ENCODE measurements at regions not wholly inside any gene's neighbourhood (a gene's known extent, or its start where the extent isn't known, plus 50 kb on each side); places are given as distances from the start of the nearest gene placed in this dataset.

DNA sequence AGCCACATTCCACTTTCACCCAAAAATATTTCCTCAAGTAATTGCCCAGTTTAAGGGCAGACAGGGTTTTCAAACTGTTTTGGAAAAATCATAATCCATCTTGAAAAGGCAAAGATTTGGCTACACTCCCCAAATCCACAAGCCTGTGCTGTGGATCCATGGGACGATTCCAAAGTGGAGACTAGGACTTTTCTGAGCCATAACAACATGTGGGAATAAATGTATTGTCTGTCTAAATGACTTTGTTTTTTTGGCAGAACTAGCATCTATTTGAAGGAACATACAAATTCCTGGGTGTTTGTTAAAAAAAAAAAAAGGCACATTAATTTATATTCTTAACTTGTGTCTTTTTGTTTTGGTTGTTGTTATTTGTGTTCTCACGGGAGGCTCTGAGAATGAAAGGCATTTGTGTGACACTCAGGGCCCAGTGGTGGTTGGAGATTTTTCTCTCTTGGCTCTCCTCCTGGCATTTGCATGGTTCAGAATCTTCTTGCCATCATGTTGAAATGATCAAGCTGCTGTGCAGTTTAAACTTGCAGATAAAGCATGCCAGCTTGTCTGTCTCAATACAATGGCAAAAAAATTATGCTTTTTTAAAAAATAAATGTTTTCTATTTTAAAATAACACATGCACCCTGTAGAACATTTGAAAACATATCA is 277.4 kb downstream of the EN1 start:
- Histone ChIP-seq H3K36me3 (no peaks in the 10 kb centered on the region), H3K27ac (no peak overlapping the region), H3K9me3 (no peaks in the 10 kb centered on the region), H3K27me3 (no peaks in the 10 kb centered on the region), H3K4me1 (no peaks in the 10 kb centered on the region), H3K4me3 (replicated peaks in 1 of 3) (no peak overlapping the region)
- TF ChIP-seq POLR2A (IDR thresholded peaks at IDR 0.05): no peak
- TF ChIP-seq, protein P1, sequence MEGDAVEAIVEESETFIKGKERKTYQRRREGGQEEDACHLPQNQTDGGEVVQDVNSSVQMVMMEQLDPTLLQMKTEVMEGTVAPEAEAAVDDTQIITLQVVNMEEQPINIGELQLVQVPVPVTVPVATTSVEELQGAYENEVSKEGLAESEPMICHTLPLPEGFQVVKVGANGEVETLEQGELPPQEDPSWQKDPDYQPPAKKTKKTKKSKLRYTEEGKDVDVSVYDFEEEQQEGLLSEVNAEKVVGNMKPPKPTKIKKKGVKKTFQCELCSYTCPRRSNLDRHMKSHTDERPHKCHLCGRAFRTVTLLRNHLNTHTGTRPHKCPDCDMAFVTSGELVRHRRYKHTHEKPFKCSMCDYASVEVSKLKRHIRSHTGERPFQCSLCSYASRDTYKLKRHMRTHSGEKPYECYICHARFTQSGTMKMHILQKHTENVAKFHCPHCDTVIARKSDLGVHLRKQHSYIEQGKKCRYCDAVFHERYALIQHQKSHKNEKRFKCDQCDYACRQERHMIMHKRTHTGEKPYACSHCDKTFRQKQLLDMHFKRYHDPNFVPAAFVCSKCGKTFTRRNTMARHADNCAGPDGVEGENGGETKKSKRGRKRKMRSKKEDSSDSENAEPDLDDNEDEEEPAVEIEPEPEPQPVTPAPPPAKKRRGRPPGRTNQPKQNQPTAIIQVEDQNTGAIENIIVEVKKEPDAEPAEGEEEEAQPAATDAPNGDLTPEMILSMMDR (IDR thresholded peaks at IDR 0.05): no peak
- intact Hi-C loops (cut with DNase I): no loop called here
- no peak for DNase-seq
- WGBS, 2 donors: 51 to 56% methylated on average over 2 of the region's 2 CpGs

DNA sequence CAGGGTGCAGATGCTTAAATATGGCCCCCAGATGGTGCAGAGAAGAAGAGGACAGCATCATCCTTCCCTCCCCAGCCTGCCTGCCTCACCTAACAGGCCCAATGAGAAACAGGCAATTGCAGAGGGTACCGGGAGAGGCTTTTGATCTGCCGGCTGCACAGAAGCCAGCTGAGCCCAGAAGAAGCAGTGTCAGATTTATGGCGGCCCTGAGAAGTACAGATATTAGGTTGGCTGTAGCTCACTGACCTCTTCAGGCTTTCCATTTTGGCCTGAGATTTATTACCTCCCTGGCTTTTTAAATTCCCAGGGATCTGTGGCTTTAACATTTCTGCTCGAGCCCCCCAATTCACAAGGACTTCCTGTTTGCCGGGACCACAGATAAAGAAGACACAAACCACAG is 278.7 kb downstream of the EN1 start:
- no peaks in the 10 kb centered on the region for H3K27me3 ChIP-seq
- 75 to 79% methylated on average over 5 of the region's 5 CpGs for WGBS, 2 donors
- TF ChIP-seq, protein P1 (IDR thresholded peaks at IDR 0.05): no peak
- no peak for TF ChIP-seq POLR2A (IDR thresholded peaks at IDR 0.05)

DNA sequence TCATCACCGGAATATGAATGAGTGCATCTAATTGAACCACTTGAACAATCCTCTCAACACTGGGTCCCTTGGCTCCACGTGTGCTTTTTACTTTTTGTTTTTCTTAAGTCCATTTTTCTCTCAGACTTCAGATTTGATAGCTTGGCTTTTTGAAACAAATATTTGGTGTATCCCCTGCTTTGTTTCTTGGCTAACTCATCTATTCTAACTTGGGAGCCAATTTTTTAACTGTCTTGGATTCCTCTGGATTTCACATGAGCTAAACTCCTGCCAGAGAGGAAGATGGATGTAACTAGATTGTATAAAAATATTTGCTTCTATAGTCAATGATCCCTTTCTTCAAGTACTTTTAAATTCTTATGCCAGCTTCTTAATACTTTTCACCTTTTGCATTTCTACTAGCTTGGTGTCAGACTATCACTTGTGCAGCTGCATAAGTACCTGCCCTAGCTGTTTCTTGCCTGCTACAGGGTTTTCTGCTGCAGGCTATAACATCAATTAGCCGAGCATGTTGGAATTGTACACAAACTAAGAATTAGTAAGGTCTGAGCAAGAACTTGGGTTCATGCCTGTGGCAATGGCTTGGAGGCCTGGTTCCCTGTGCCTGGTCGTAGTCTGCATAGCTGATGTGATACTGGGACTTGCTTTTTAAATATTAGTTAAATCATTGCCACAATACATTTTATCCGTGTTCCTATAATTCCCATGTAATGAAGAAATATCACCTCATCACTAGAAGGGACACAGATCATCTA is 281.5 kb downstream of the EN1 start:
- no peak for DNase-seq
- Histone ChIP-seq H3K4me1 (no peaks in the 10 kb centered on the region), H3K27me3 (no peaks in the 10 kb centered on the region), H3K36me3 (no peaks in the 10 kb centered on the region), H3K9me3 (no peaks in the 10 kb centered on the region), H3K27ac (no peak overlapping the region), H3K4me3 (replicated peaks in 1 of 3) (no peak overlapping the region)
- no peak for TF ChIP-seq POLR2A (IDR thresholded peaks at IDR 0.05)
- TF ChIP-seq, protein P1 (IDR thresholded peaks at IDR 0.05): no peak
- intact Hi-C loops (cut with DNase I): no loop called here
- 62 to 66% methylated on average over 5 of the region's 5 CpGs for WGBS, 2 donors

More for the DNA sequence above, 278.7 kb downstream of the EN1 start:
- Histone ChIP-seq H3K36me3 (no peaks in the 10 kb centered on the region), H3K27ac (no peak overlapping the region), H3K4me1 (no peaks in the 10 kb centered on the region), H3K9me3 (no peaks in the 10 kb centered on the region), H3K4me3 (replicated peaks in 1 of 3) (no peak overlapping the region)
- no peak for DNase-seq
- intact Hi-C loops (cut with DNase I): no loop called here

DNA sequence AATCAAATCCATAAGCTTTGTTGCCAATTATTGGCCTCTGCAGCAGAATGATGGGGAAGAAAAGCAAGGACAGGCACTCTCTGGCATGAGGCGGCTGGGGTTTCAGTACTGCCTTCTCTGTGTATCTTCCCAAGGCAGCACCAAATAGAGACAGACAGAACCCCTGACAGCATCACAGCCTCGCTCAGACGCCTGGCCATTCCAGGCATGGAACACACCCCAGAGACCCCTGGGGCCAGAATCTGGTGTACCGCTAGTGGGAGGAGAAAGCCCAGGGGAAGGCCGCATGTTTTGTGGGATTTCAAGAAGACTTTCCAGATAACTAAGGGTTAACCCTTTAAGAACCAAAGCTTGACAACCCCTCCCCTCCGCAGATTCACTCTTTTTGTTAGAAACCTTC is 282.1 kb downstream of the EN1 start:
- H3K4me1 ChIP-seq: no peaks in the 10 kb centered on the region
- WGBS, 2 donors: 68 to 72% methylated on average over 6 of the region's 6 CpGs
- no peak for DNase-seq
- H3K36me3 ChIP-seq: no peaks in the 10 kb centered on the region
- intact Hi-C loops (cut with DNase I): no loop called here
- no peaks in the 10 kb centered on the region for H3K27me3 ChIP-seq
- TF ChIP-seq, protein P1 (IDR thresholded peaks at IDR 0.05): no peak
- TF ChIP-seq POLR2A (IDR thresholded peaks at IDR 0.05): no peak
- H3K9me3 ChIP-seq: no peaks in the 10 kb centered on the region
- H3K4me3 ChIP-seq (replicated peaks in 1 of 3): no peak overlapping the region
- no peak overlapping the region for H3K27ac ChIP-seq

DNA sequence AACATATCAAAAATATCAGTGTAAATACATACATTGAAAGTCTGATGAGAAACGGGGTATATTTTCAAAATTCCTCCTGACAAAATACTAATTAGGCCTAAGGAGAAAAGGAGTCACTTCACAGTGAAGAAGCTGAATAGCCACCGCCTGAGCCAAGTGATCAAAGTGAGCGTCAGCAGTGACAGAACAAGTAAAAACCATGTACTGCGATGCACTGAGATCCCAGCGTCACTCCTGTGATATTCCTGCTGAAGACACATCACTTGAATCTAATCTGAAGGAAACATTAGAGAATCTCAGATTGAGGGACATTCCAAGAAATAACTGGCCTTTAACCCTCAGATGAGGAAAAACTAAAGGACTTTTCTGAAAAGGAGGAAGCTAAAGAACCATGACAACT is 285.3 kb downstream of the EN1 start:
- no peaks in the 10 kb centered on the region for H3K27me3 ChIP-seq
- no peaks in the 10 kb centered on the region for H3K9me3 ChIP-seq
- intact Hi-C loops (cut with DNase I): no loop called here
- 85 to 87% methylated on average over 5 of the region's 5 CpGs for WGBS, 2 donors
- no peaks in the 10 kb centered on the region for H3K36me3 ChIP-seq
- H3K27ac ChIP-seq: no peak overlapping the region
- H3K4me3 ChIP-seq (replicated peaks in 1 of 3): no peak overlapping the region
- no peaks in the 10 kb centered on the region for H3K4me1 ChIP-seq
- no peak for DNase-seq
- TF ChIP-seq, protein P1 (IDR thresholded peaks at IDR 0.05): no peak
- no peak for TF ChIP-seq POLR2A (IDR thresholded peaks at IDR 0.05)

Data from thyroid gland (tissue), 4 donors.